Spleen (tissue), 11 donors: ENCODE measurements at regions not wholly inside any gene's neighbourhood (a gene's known extent, or its start where the extent isn't known, plus 50 kb on each side); places are given as distances from the start of the nearest gene placed in this dataset.
A peak's percentile ranks its signal among the peaks of the same experiment; 100 is the strongest.

ENCODE experiments used
- DNase-seq: peaks from one replicate; pipeline ENCODE4 v3.0.0-alpha.2; 2020
- H3K27ac ChIP-seq, 8 donors: fragments of 200-600 bp; sonication (generic) in 7 of 8; 1 replicate in 4 of 8; 2 replicates in 4 of 8; pipeline versions ENCODE4 v1.5.0 to v1.8.0; 2016 to 2021; ENCODE audit warnings: inconsistent platforms in 4 of 8, mild to moderate bottlenecking in 4 of 8, moderate library complexity in 1 of 8
- H3K27me3 ChIP-seq, 7 donors: fragments of 200-600 bp; sonication (generic) in 6 of 7; replicated peaks in 1 of 7; 1 replicate in 4 of 7; 2 replicates in 3 of 7; pipeline versions ENCODE4 v1.5.0 to v1.8.0; 2016 to 2021; ENCODE audit warnings: inconsistent platforms in 3 of 7, mild to moderate bottlenecking in 1 of 7
- H3K36me3 ChIP-seq, 6 donors: fragments of 200-600 bp; sonication (generic) in 5 of 6; 1 replicate in 4 of 6; 2 replicates in 2 of 6; pipeline versions ENCODE4 v1.5.0 to v1.8.0; 2016 to 2021; ENCODE audit warnings: inconsistent platforms in 2 of 6
- H3K4me1 ChIP-seq, 6 donors: fragments of 200-600 bp; sonication (generic) in 5 of 6; 1 replicate in 3 of 6; 2 replicates in 3 of 6; pipeline versions ENCODE4 v1.5.0 to v1.8.0; 2016 to 2021; ENCODE audit warnings: inconsistent platforms in 3 of 6
- H3K4me3 ChIP-seq, 8 donors: fragments of 200-600 bp; sonication (generic) in 7 of 8; 1 replicate in 4 of 8; 2 replicates in 4 of 8; pipeline versions ENCODE4 v1.5.0 to v1.8.0; 2016 to 2021; ENCODE audit warnings: inconsistent platforms in 4 of 8, mild to moderate bottlenecking in 4 of 8, moderate library complexity in 2 of 8
- H3K9me3 ChIP-seq, 8 donors: fragments of 200-600 bp; sonication (generic) in 7 of 8; 1 replicate in 4 of 8; 2 replicates in 4 of 8; pipeline versions ENCODE4 v1.5.0 to v1.8.0; 2016 to 2021; ENCODE audit warnings: inconsistent platforms in 4 of 8
- CTCF ChIP-seq, 11 experiments: fragments of 200-600 bp in 7 of 11; fragments of 450-650 bp in 4 of 11; sonication (generic) in 4 of 11; IDR thresholded peaks in 8 of 11; conservative IDR thresholded peaks in 3 of 11; 1 replicate in 7 of 11; 2 replicates in 4 of 11; pipeline versions ENCODE4 v1.4.0 to v1.8.0; 2016 to 2021; ENCODE audit warnings: antibody characterized with exemption in 11 of 11, inconsistent platforms in 4 of 11, mild to moderate bottlenecking in 1 of 11
- POLR2A ChIP-seq, 3 donors: fragments of 450-650 bp; IDR thresholded peaks; one replicate each; pipeline ENCODE4 v1.5.1; 2017; ENCODE audit warnings: antibody characterized with exemption in 3 of 3, mild to moderate bottlenecking in 1 of 3
- POLR2AphosphoS5 ChIP-seq, 3 donors: sonication (generic); formaldehyde crosslinking; IDR thresholded peaks; one replicate each; pipeline ENCODE4 v1.5.1; 2017; ENCODE audit warnings: antibody characterized with exemption in 3 of 3
- WGBS, 5 donors: extraction: QIAGEN DNeasy Blood & Tissue Kit in 3 of 5; methylation state at CpG; one replicate each; pipeline versions ENCODE4 v1.1.5 to v1.1.7; 2013 to 2018; 5-methylcytosine and 5-hydroxymethylcytosine counted together
- intact Hi-C: fragments of 100-400 bp; cut with DNase I; formaldehyde crosslinking; loops from one replicate; pipeline ENCODE4 v1.15.0; 2023; ENCODE audit warnings: low total_unique reads
- donor health status: healthy with polysubstance abuse.
- donor health status: DM: no; HTN: no; CAD: no; lungs with moderate emphysema.
- donor health status: DM: no; HTN: no; CAD: no.
- donor health status: Bipolar disorder and iron deficiency.
- donor health status: healthy.
- donor health status: DM: no; HTN: no; CAD: no.
- donor health status: DM: yes; HTN: yes; CAD: no.

- H3K27me3 ChIP-seq, result no peaks in the 10 kb centered on the region
- no peak overlapping the region for H3K4me3 ChIP-seq
- H3K36me3 ChIP-seq, result no peaks in the 10 kb centered on the region
- 65 to 73% (median 70%) methylated on average over 2 of the region's 2 CpGs for WGBS, 5 donors
- DNase-seq, result no peak
- H3K27ac ChIP-seq, result no peak overlapping the region
- no peaks in the 10 kb centered on the region for H3K4me1 ChIP-seq
- H3K9me3 ChIP-seq, result no peaks in the 10 kb centered on the region
- intact Hi-C loops, result no loop called here
- TF ChIP-seq POLR2AphosphoS5 (IDR thresholded peaks at IDR 0.05) (no peak), POLR2A (IDR thresholded peaks at IDR 0.05) (no peak), CTCF (IDR thresholded peaks at IDR 0.05 in 8 of 11, conservative IDR thresholded peaks at IDR 0.05 in 3 of 11) (no peak)
These were observed 353.0 kb upstream of the CDH5 start for GRCh38 chr16:66013486-66013885.

- no peaks in the 10 kb centered on the region for H3K4me1 ChIP-seq
- no peaks in the 10 kb centered on the region for H3K36me3 ChIP-seq
- H3K27me3 ChIP-seq, result no peaks in the 10 kb centered on the region
- H3K27ac ChIP-seq, result peak overlapping the region in 1 of 8 donors; percentile 26
- H3K9me3 ChIP-seq, result no peaks in the 10 kb centered on the region
- H3K4me3 ChIP-seq, result no peak overlapping the region
- 75 to 91% (median 88%) methylated on average over 4 of the region's 4 CpGs for WGBS, 5 donors
- intact Hi-C loops, result no loop called here
- no peak for DNase-seq
- TF ChIP-seq POLR2AphosphoS5 (IDR thresholded peaks at IDR 0.05), result no peak
- no peak for TF ChIP-seq CTCF (IDR thresholded peaks at IDR 0.05 in 8 of 11, conservative IDR thresholded peaks at IDR 0.05 in 3 of 11)
- TF ChIP-seq POLR2A (IDR thresholded peaks at IDR 0.05), result no peak
These were observed 358.4 kb upstream of the CDH5 start for GRCh38 chr16:66008136-66008535.

GRCh38 chr16:66007717-66008116, 358.8 kb upstream of the CDH5 start:
- no peak for DNase-seq
- WGBS, 5 donors, result 67 to 95% (median 81%) methylated on average over 6 of the region's 6 CpGs
- no peak for TF ChIP-seq POLR2AphosphoS5 (IDR thresholded peaks at IDR 0.05)
- TF ChIP-seq CTCF (IDR thresholded peaks at IDR 0.05 in 8 of 11, conservative IDR thresholded peaks at IDR 0.05 in 3 of 11), result no peak
- TF ChIP-seq POLR2A (IDR thresholded peaks at IDR 0.05), result no peak
- Histone ChIP-seq H3K4me3 (no peak overlapping the region), H3K4me1 (no peaks in the 10 kb centered on the region), H3K36me3 (no peaks in the 10 kb centered on the region), H3K9me3 (no peaks in the 10 kb centered on the region), H3K27me3 (no peaks in the 10 kb centered on the region), H3K27ac (peak overlapping the region in 1 of 8 donors; percentile 26)
- intact Hi-C loops, result no loop called here

GRCh38 chr16:66006485-66006884, 360.0 kb upstream of the CDH5 start:
- H3K4me3 ChIP-seq, result no peak overlapping the region
- no peaks in the 10 kb centered on the region for H3K9me3 ChIP-seq
- 62 to 78% (median 69%) methylated on average over 7 to 9 of the region's 9 CpGs for WGBS, 5 donors
- intact Hi-C loops, result no loop called here
- no peaks in the 10 kb centered on the region for H3K36me3 ChIP-seq
- no peaks in the 10 kb centered on the region for H3K27me3 ChIP-seq
- no peak for DNase-seq
- TF ChIP-seq POLR2A (IDR thresholded peaks at IDR 0.05) (no peak), POLR2AphosphoS5 (IDR thresholded peaks at IDR 0.05) (no peak), CTCF (IDR thresholded peaks at IDR 0.05 in 8 of 11, conservative IDR thresholded peaks at IDR 0.05 in 3 of 11) (no peak)
- no peak overlapping the region for H3K27ac ChIP-seq
- no peaks in the 10 kb centered on the region for H3K4me1 ChIP-seq
